AG04450 (cell line): ENCODE measurements at regions not wholly inside any gene's neighbourhood (a gene's known extent, or its start where the extent isn't known, plus 50 kb on each side); places are given as distances from the start of the nearest gene placed in this dataset.

Experiments
- CTCF ChIA-PET: fragments of 300-600, 350-600 bp; formaldehyde crosslinking; extraction: SDS; loops from one replicate; lab custom pipeline; 2022; ENCODE audit warnings: antibody characterized with exemption, inconsistent platforms; lab: Charles Lee
- POLR2A ChIA-PET: fragments of 350-600 bp; formaldehyde crosslinking; extraction: SDS; loops from one replicate; lab custom pipeline; 2021; ENCODE audit warnings: antibody characterized with exemption, inconsistent platforms; lab: Yijun Ruan, JAX
- DNase-seq: peaks from one replicate; pipeline ENCODE4 v3.0.0-alpha.2; 2011; ENCODE audit warnings: low read depth, low spot score
- H3K27ac ChIP-seq: one replicate; pipeline ENCODE4 v1.5.1; 2012; ENCODE audit warnings: low read depth, low read length, control low read depth
- H3K27me3 ChIP-seq: one replicate; pipeline ENCODE4 v1.6.0; 2012; ENCODE audit warnings: low read length; ENCODE audit not compliant: control insufficient read depth, insufficient read depth
- H3K4me3 ChIP-seq: 2 replicates; pipeline ENCODE4 v1.5.1; 2011; ENCODE audit warnings: mild to moderate bottlenecking, low read depth, low read length, control low read depth
- H3K9me3 ChIP-seq: 2 replicates; pipeline ENCODE4 v1.5.1; 2012; ENCODE audit warnings: low read length; ENCODE audit not compliant: control insufficient read depth, insufficient read depth
- CTCF ChIP-seq: IDR thresholded peaks from 2 replicates; pipeline ENCODE4 v1.5.1; 2011; ENCODE audit warnings: low read depth, low read length, control low read depth, inconsistent platforms

- DNase-seq = no peak
- Histone ChIP-seq H3K4me3 (no peak overlapping the region), H3K27me3 (no peaks in the 10 kb centered on the region), H3K9me3 (no peaks in the 10 kb centered on the region), H3K27ac (no peak overlapping the region)
- no peak for TF ChIP-seq CTCF
- POLR2A ChIA-PET = no interaction called here
- CTCF ChIA-PET = no interaction called here
Observed at GRCh38 chr2:14773696-14774095, 141.2 kb downstream of the LRATD1 start.

GRCh38 chr2:14774436-14774968, 142.0 kb downstream of the LRATD1 start:
- H3K9me3 ChIP-seq = no peaks in the 10 kb centered on the region
- H3K27me3 ChIP-seq = no peaks in the 10 kb centered on the region
- DNase-seq = no peak
- no peak overlapping the region for H3K27ac ChIP-seq
- ChIA-PET POLR2A (no interaction called here), CTCF (no interaction called here)
- H3K4me3 ChIP-seq = no peak overlapping the region
- TF ChIP-seq CTCF = no peak

DNA sequence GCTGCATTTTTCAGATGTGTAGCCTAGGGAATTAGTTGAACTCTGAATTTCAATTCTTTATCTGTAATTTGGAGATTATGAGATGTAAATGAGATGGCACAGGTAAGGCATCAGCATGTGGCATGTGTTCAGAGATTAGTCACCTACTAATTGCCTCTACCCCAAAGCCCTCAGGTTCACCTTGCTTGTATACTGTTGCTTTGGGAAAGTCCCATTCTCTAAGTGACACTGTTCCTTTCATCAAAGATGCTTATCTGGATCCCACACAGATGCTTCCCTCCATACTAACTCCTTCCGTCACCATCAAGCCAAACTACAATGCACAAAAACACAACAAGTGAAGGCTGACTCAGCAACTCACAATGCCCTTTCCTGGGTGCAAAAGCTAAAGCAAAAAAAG, 143.7 kb downstream of the LRATD1 start:
- CTCF ChIA-PET = no interaction called here
- POLR2A ChIA-PET = interaction anchor here (0.6 kb wide), 1 partner anchor 256 kb away, joined by 9 read pairs; no protein-coding TSS in a partner anchor
- Histone ChIP-seq H3K9me3 (no peaks in the 10 kb centered on the region), H3K27me3 (no peaks in the 10 kb centered on the region), H3K27ac (no peak overlapping the region), H3K4me3 (no peak overlapping the region)
- no peak for DNase-seq
- TF ChIP-seq CTCF = no peak

DNA sequence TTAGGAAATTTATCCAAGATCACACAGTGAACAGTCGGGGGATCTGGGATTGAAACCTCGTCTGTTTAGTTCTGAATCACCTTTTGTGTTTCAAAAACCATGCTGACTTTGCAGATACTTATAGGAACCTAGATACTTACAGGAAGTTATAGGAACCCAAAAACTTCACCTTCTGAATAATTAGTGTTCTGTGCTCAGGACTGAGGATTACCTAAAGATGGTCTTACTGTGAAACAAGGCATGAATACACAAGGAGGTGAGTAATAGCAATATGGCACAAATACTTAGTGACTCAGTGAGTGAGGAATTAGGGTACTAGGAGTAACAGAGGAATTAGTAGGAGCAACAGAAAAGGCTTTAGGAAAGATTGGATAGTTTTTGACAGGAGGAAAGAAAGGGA, 145.5 kb downstream of the LRATD1 start:
- Histone ChIP-seq H3K9me3 (no peaks in the 10 kb centered on the region), H3K4me3 (no peak overlapping the region), H3K27me3 (no peaks in the 10 kb centered on the region), H3K27ac (no peak overlapping the region)
- CTCF ChIA-PET = no interaction called here
- no peak for DNase-seq
- POLR2A ChIA-PET = no interaction called here
- no peak for TF ChIP-seq CTCF

DNA sequence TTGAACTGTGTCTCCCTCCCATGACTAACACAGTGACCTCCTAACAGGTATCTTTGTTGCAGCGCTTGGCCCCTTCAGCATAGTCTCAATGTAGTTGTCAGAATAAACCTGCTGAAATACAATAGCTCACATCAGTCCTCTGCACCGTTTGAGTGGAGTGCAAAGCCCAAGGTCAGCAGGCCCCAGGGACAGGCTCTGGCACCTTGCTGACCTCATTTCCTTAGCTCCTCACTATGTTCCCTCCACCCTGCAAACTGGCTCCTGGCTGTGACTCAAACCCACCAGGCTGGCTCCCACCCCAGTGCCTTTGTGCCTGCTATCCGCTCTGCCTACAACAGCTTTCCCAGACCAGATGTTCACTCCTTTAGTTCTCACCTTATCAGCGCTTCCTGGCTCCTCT, 146.7 kb downstream of the LRATD1 start:
- CTCF ChIA-PET = no interaction called here

More for the DNA sequence above, 146.7 kb downstream of the LRATD1 start:
- Histone ChIP-seq H3K27me3 (no peaks in the 10 kb centered on the region), H3K9me3 (no peaks in the 10 kb centered on the region), H3K27ac (no peak overlapping the region), H3K4me3 (no peak overlapping the region)
- no peak for TF ChIP-seq CTCF
- POLR2A ChIA-PET = no interaction called here
- no peak for DNase-seq
